Gastroesophageal sphincter (tissue), 4 donors: ENCODE measurements at regions not wholly inside any gene's neighbourhood (a gene's known extent, or its start where the extent isn't known, plus 50 kb on each side); places are given as distances from the start of the nearest gene placed in this dataset.

ENCODE experiments used
- ATAC-seq: fragments of 150-250 bp; one replicate; pipeline ENCODE4 v1.9.1; 2016; ENCODE audit warnings: mild to moderate bottlenecking, moderate library complexity
- H3K27ac ChIP-seq, 4 donors: fragments of 200-600 bp; sonication (generic) in 3 of 4; 1 replicate in 3 of 4; 2 replicates in 1 of 4; pipeline ENCODE4 v1.5.1; 2016 to 2019
- H3K27me3 ChIP-seq: fragments of 200-600 bp; sonication (generic); one replicate; pipeline ENCODE4 v1.5.1; 2019
- H3K36me3 ChIP-seq, 2 donors: fragments of 200-600 bp; sonication (generic); one replicate each; pipeline ENCODE4 v1.5.1; 2019; ENCODE audit warnings: control low read depth in 1 of 2
- H3K4me1 ChIP-seq, 3 donors: fragments of 200-600 bp; sonication (generic); 1 replicate in 2 of 3; 2 replicates in 1 of 3; pipeline ENCODE4 v1.5.1; 2016 to 2019; ENCODE audit warnings: control low read depth in 2 of 3
- H3K4me3 ChIP-seq, 2 donors: fragments of 200-600 bp; sonication (generic); one replicate each; pipeline ENCODE4 v1.5.1; 2019; ENCODE audit warnings: mild to moderate bottlenecking in 1 of 2, moderate library complexity in 1 of 2
- H3K9me3 ChIP-seq, 3 donors: fragments of 200-600 bp; sonication (generic); one replicate each; pipeline ENCODE4 v1.5.1; 2017 to 2019; ENCODE audit warnings: control low read depth in 2 of 3
- EP300 ChIP-seq: sonication (generic); formaldehyde crosslinking; IDR thresholded peaks from one replicate; pipeline ENCODE4 v1.6.1; 2017; ENCODE audit warnings: antibody characterized with exemption, mild to moderate bottlenecking
- POLR2A ChIP-seq, 2 donors: fragments of 450-650 bp; IDR thresholded peaks; one replicate each; pipeline ENCODE4 v1.6.1; 2017; ENCODE audit warnings: antibody characterized with exemption in 2 of 2, mild to moderate bottlenecking in 2 of 2, moderate library complexity in 1 of 2
- POLR2AphosphoS5 ChIP-seq: sonication (generic); formaldehyde crosslinking; IDR thresholded peaks from one replicate; pipeline ENCODE4 v1.6.1; 2017; ENCODE audit warnings: antibody characterized with exemption
- WGBS, 2 donors: methylation state at CpG; one replicate each; pipeline ENCODE4 v1.1.5; 2018; ENCODE audit warnings: low coverage in 1 of 2; 5-methylcytosine and 5-hydroxymethylcytosine counted together
- TF ChIP-seq, protein P1 (sequence below), 4 experiments: fragments of 200-600 bp in 2 of 4; fragments of 450-650 bp in 2 of 4; sonication (generic) in 1 of 4; IDR thresholded peaks; one replicate each; pipeline ENCODE4 v1.5.1; 2017 to 2019; ENCODE audit warnings: antibody characterized with exemption in 4 of 4, mild to moderate bottlenecking in 2 of 4, moderate library complexity in 2 of 4

GRCh38 chr7:27424749-27425148 lies 182.1 kb downstream of the EVX1 start:
- TF ChIP-seq EP300 (no peak), POLR2A (IDR thresholded peaks at IDR 0.05) (no peak), POLR2AphosphoS5 (no peak)
- TF ChIP-seq, protein P1, sequence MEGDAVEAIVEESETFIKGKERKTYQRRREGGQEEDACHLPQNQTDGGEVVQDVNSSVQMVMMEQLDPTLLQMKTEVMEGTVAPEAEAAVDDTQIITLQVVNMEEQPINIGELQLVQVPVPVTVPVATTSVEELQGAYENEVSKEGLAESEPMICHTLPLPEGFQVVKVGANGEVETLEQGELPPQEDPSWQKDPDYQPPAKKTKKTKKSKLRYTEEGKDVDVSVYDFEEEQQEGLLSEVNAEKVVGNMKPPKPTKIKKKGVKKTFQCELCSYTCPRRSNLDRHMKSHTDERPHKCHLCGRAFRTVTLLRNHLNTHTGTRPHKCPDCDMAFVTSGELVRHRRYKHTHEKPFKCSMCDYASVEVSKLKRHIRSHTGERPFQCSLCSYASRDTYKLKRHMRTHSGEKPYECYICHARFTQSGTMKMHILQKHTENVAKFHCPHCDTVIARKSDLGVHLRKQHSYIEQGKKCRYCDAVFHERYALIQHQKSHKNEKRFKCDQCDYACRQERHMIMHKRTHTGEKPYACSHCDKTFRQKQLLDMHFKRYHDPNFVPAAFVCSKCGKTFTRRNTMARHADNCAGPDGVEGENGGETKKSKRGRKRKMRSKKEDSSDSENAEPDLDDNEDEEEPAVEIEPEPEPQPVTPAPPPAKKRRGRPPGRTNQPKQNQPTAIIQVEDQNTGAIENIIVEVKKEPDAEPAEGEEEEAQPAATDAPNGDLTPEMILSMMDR (IDR thresholded peaks at IDR 0.05): no peak
- Histone ChIP-seq H3K9me3 (peaks cover 0 to 9% (median 0%) of the 10 kb centered on the region in 3 donors), H3K4me3 (no peak overlapping the region), H3K36me3 (no peaks in the 10 kb centered on the region), H3K27me3 (peaks cover 24% of the 10 kb centered on the region), H3K4me1 (no peaks in the 10 kb centered on the region), H3K27ac (no peak overlapping the region)
- 59 to 66% methylated on average over 4 of the region's 4 CpGs for WGBS, 2 donors
- no peak for ATAC-seq

DNA sequence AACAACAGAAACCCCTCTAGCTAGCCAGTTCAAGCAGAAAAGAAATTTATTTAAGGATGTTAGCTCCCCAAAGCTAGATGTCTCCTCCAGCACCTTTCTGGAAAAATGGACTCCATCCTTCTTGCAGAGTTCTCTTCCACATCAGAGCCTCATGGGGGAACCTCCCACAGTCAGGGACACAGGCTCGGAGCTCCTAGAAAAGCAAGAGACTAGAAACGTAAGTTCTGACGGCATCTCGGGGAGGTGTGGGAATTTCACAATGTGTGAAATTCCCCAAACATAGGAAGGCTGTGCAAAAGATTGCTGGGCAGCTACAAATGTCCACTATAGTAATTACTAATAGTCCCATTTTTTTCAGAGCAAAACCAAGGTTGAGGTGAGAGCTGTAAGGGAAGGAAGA lies 184.8 kb downstream of the EVX1 start:
- no peaks in the 10 kb centered on the region for H3K36me3 ChIP-seq
- no peaks in the 10 kb centered on the region for H3K4me1 ChIP-seq
- H3K27ac ChIP-seq: no peak overlapping the region
- H3K9me3 ChIP-seq: peaks cover 0 to 9% (median 0%) of the 10 kb centered on the region in 3 donors
- TF ChIP-seq POLR2AphosphoS5: no peak
- TF ChIP-seq EP300: no peak
- TF ChIP-seq POLR2A (IDR thresholded peaks at IDR 0.05): no peak
- no peak overlapping the region for H3K4me3 ChIP-seq
- peaks cover 24% of the 10 kb centered on the region for H3K27me3 ChIP-seq
- ATAC-seq: no peak
- WGBS, 2 donors: 79 to 91% methylated on average over 4 of the region's 4 CpGs

GRCh38 chr7:27430105-27430504 lies 187.5 kb downstream of the EVX1 start:
- Histone ChIP-seq H3K36me3 (no peaks in the 10 kb centered on the region), H3K27ac (no peak overlapping the region), H3K9me3 (peaks cover 0 to 9% (median 0%) of the 10 kb centered on the region in 3 donors), H3K27me3 (peaks cover 21% of the 10 kb centered on the region), H3K4me1 (no peaks in the 10 kb centered on the region), H3K4me3 (no peak overlapping the region)
- ATAC-seq: no peak
- 50 to 68% methylated on average over 1 to 2 of the region's 2 CpGs for WGBS, 2 donors
- no peak for TF ChIP-seq POLR2A (IDR thresholded peaks at IDR 0.05)
- TF ChIP-seq EP300: no peak
- TF ChIP-seq, protein P1 (IDR thresholded peaks at IDR 0.05): no peak
- no peak for TF ChIP-seq POLR2AphosphoS5

GRCh38 chr7:27431465-27431864 lies 188.9 kb downstream of the EVX1 start:
- no peaks in the 10 kb centered on the region for H3K4me1 ChIP-seq
- no peaks in the 10 kb centered on the region for H3K36me3 ChIP-seq
- 100% methylated on average over 1 to 2 of the region's 3 CpGs for WGBS, 2 donors
- H3K27me3 ChIP-seq: peaks cover 9% of the 10 kb centered on the region
- no peak overlapping the region for H3K4me3 ChIP-seq
- no peak for TF ChIP-seq EP300
- TF ChIP-seq POLR2A (IDR thresholded peaks at IDR 0.05): no peak
- TF ChIP-seq, protein P1 (IDR thresholded peaks at IDR 0.05): no peak
- no peak for TF ChIP-seq POLR2AphosphoS5
- H3K27ac ChIP-seq: no peak overlapping the region
- peaks cover 0 to under 1% (median 0%) of the 10 kb centered on the region in 3 donors for H3K9me3 ChIP-seq
- no peak for ATAC-seq

DNA sequence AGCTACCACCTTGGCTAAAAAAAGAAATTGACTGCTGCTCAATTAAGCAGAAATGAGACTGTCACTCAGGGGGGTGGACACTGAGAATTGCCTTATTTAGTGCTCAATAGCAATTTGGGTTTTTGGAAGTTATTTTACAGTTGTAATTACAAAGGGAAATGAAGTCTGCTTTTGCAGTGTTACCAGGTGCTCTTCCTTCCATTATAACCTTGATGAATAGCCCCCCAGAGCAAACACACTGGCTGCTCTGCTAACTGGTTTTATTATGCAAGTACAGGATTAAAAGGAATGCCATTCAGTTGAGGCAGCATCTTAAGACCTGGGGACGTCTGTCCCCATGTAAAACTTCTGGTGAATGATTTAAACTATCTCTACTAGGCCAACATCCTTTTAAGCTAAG lies 191.0 kb downstream of the EVX1 start:
- no peaks in the 10 kb centered on the region for H3K4me1 ChIP-seq
- no peak overlapping the region for H3K27ac ChIP-seq
- TF ChIP-seq, protein P1 (IDR thresholded peaks at IDR 0.05): no peak
- TF ChIP-seq POLR2AphosphoS5 (no peak), POLR2A (IDR thresholded peaks at IDR 0.05) (no peak)
- H3K9me3 ChIP-seq: no peaks in the 10 kb centered on the region
- no peak for ATAC-seq
- H3K4me3 ChIP-seq: no peak overlapping the region
- WGBS, 2 donors: 64 to 88% methylated on average over 1 of the region's 1 CpG
- H3K36me3 ChIP-seq: no peaks in the 10 kb centered on the region
- H3K27me3 ChIP-seq: no peaks in the 10 kb centered on the region
